ENCODE measurements at regions not wholly inside any gene's neighbourhood (a gene's known extent, or its start where the extent isn't known, plus 50 kb on each side); places are given as distances from the start of the nearest gene placed in this dataset.

GRCh38 chr4:113838460-113838859, 76.9 kb upstream of the CAMK2D start:
- DNase-seq (ENCODE audit: low read depth) = no peak
- no peak for TF ChIP-seq CTCF (conservative IDR thresholded peaks at IDR 0.05; ENCODE audit: control insufficient read depth, insufficient read depth, low read depth, low read length)
- H3K4me3 ChIP-seq (ENCODE audit: control insufficient read depth, low read depth, low read length) = no peak overlapping the region

DNA sequence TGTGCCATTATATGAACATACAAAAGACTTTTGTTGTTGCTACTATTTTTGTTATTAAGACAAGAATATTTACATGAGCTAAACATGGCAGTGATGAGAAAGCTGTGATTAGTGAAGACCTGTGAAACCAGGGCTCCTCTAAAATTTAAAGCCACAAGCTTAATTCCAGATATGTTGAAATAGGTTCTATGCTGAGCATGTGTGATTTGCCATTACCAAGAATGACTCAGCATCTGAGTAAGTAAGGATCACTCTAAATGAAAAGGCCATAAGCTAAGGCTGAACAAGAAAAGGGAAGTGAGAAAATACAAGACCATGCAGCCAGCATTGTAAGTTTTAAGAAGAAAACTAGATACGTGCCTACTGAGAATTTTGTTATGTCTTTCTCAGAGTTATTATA, 75.9 kb upstream of the CAMK2D start:
- peak; percentile 93 for DNase-seq (ENCODE audit: low read depth)
- no peak overlapping the region for H3K4me3 ChIP-seq (ENCODE audit: control insufficient read depth, low read depth, low read length)
- TF ChIP-seq CTCF (conservative IDR thresholded peaks at IDR 0.05; ENCODE audit: control insufficient read depth, insufficient read depth, low read depth, low read length) = no peak

- DNase-seq (ENCODE audit: low read depth) = peak; percentile 39
- H3K4me3 ChIP-seq (ENCODE audit: control insufficient read depth, low read depth, low read length) = no peak overlapping the region
- no peak for TF ChIP-seq CTCF (conservative IDR thresholded peaks at IDR 0.05; ENCODE audit: control insufficient read depth, insufficient read depth, low read depth, low read length)
Measured at GRCh38 chr4:113835005-113835404, 73.5 kb upstream of the CAMK2D start.

GRCh38 chr4:113834298-113834697, 72.8 kb upstream of the CAMK2D start:
- no peak for DNase-seq (ENCODE audit: low read depth)
- TF ChIP-seq CTCF (conservative IDR thresholded peaks at IDR 0.05; ENCODE audit: control insufficient read depth, insufficient read depth, low read depth, low read length) = no peak
- no peak overlapping the region for H3K4me3 ChIP-seq (ENCODE audit: control insufficient read depth, low read depth, low read length)

DNA sequence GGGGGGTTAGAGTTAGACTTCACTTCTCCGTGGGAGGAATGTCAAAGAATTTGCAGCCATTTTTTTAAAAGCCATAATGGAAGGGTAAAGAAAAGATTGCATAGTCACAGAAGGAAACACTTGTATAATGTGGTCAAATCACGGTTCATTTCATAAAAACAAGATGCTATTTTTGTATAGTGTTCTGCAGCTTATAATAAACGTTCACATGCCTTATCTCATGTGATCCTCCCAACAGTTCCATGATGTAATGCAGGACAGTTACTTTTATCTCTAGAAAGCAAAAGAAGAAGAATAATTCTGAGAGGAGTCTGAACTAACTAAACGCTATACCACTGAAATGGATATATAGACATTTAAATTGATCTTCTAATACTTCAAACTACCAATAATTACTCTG, 71.3 kb upstream of the CAMK2D start:
- no peak for DNase-seq (ENCODE audit: low read depth)
- TF ChIP-seq CTCF (conservative IDR thresholded peaks at IDR 0.05; ENCODE audit: control insufficient read depth, insufficient read depth, low read depth, low read length) = no peak
- H3K4me3 ChIP-seq (ENCODE audit: control insufficient read depth, low read depth, low read length) = no peak overlapping the region

GRCh38 chr4:113831457-113831856, 69.9 kb upstream of the CAMK2D start:
- no peak for TF ChIP-seq CTCF (conservative IDR thresholded peaks at IDR 0.05; ENCODE audit: control insufficient read depth, insufficient read depth, low read depth, low read length)
- H3K4me3 ChIP-seq (ENCODE audit: control insufficient read depth, low read depth, low read length) = no peak overlapping the region
- DNase-seq (ENCODE audit: low read depth) = no peak

DNA sequence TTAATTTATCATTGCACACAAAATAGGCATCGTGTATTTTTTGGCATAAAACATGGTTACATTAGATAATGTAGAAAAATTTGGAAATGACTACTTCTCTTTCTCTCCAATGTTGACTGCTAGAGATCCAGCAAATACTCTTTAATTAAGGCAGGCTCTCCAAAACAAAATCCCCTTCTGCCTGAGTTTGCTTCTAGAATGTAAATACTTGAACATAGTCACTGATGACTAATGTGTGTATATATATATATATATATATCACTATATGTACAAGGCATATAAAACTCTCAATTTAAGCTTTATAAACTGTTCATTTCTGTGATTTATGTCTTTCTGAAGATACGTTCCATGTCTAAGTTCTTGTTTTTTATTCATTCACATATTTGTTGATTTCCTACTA, 67.2 kb upstream of the CAMK2D start:
- TF ChIP-seq CTCF (conservative IDR thresholded peaks at IDR 0.05; ENCODE audit: control insufficient read depth, insufficient read depth, low read depth, low read length) = no peak
- H3K4me3 ChIP-seq (ENCODE audit: control insufficient read depth, low read depth, low read length) = no peak overlapping the region
- no peak for DNase-seq (ENCODE audit: low read depth)
